GM12878 (cell line): ENCODE measurements at regions not wholly inside any gene's neighbourhood (a gene's known extent, or its start where the extent isn't known, plus 50 kb on each side); places are given as distances from the start of the nearest gene placed in this dataset.

Experiments
- ATAC-seq: fragments of 200-7000 bp; cut with Tn5 transposase; 3 replicates; pipeline ENCODE4 v1.9.1; 2020; ENCODE audit warnings: mild to moderate bottlenecking, moderate library complexity
- BruUV-seq: library from RNA; stranded (reverse); fragments of 400-500 nt; replicated peaks from 2 replicates; lab custom pipeline; 2021; lab: Mats Ljungman, UMichigan
- CTCF ChIA-PET: fragments of 300-600 bp; sonication (Branson Sonifier 250); formaldehyde crosslinking; extraction: SDS; loops from one replicate; lab custom pipeline; 2021; ENCODE audit warnings: inconsistent platforms; lab: Yijun Ruan, JAX
- POLR2A ChIA-PET: fragments of 350-600 bp; formaldehyde crosslinking; extraction: SDS; loops from one replicate; lab custom pipeline; 2021; ENCODE audit warnings: inconsistent platforms; lab: Charles Lee
- RAD21 ChIA-PET: fragments of 300-600 bp; sonication (Branson Sonifier 250); formaldehyde crosslinking; loops from one replicate; lab custom pipeline; 2023; ENCODE audit warnings: antibody characterized with exemption; ENCODE audit not compliant: unreplicated experiment; lab: Charles Lee
- SMC1A ChIA-PET: fragments of 300-600 bp; sonication (Branson Sonifier 250); formaldehyde crosslinking; loops from one replicate; lab custom pipeline; 2023; ENCODE audit not compliant: unreplicated experiment, uncharacterized antibody; lab: Charles Lee
- DNase-seq: peaks from one replicate; pipeline ENCODE4 v3.0.0-alpha.2; 2011; ENCODE audit warnings: low read depth, low spot score
- FAIRE-seq: peaks from 3 replicates; lab custom pipeline; 2011; peaks lifted over from hg19 to GRCh38; lab: Jason Lieb, UNC
- H2AFZ ChIP-seq: 2 replicates; pipeline ENCODE4 v1.6.0; 2011; ENCODE audit warnings: low read depth, low read length, control low read depth; ENCODE audit not compliant: control insufficient read depth
- H3K27ac ChIP-seq: 2 replicates; pipeline ENCODE4 v1.5.1; 2011; ENCODE audit warnings: control low read depth; ENCODE audit not compliant: control insufficient read depth, insufficient read depth
- H3K27me3 ChIP-seq, 2 experiments: replicated peaks in 1 of 2; 2 replicates each; pipeline versions ENCODE4 v1.6.0 to v1.6.1; 2011; ENCODE audit warnings: low read length in 1 of 2; ENCODE audit not compliant: control insufficient read depth in 2 of 2, insufficient read depth in 2 of 2
- H3K36me3 ChIP-seq, 2 experiments: 2 replicates each; pipeline ENCODE4 v1.5.1; 2011; ENCODE audit warnings: low read length in 1 of 2; ENCODE audit not compliant: control insufficient read depth in 2 of 2, insufficient read depth in 2 of 2
- H3K4me1 ChIP-seq: 2 replicates; pipeline ENCODE4 v1.6.1; 2011; ENCODE audit warnings: mild to moderate bottlenecking, low read length, moderate library complexity, mixed read lengths; ENCODE audit not compliant: control insufficient read depth, insufficient read depth
- H3K4me2 ChIP-seq: 2 replicates; pipeline ENCODE4 v1.6.0; 2011; ENCODE audit warnings: control low read depth; ENCODE audit not compliant: control insufficient read depth, insufficient read depth
- H3K4me3 ChIP-seq: fragments of 200-600 bp; sonication (generic); 2 replicates; pipeline ENCODE4 v1.5.1; 2016
- H3K79me2 ChIP-seq: 2 replicates; pipeline ENCODE4 v1.6.0; 2011; ENCODE audit warnings: low read length; ENCODE audit not compliant: control insufficient read depth, insufficient read depth
- H3K9ac ChIP-seq: 2 replicates; pipeline ENCODE4 v1.8.0; 2011; ENCODE audit warnings: low read length, control low read depth, mixed read lengths; ENCODE audit not compliant: control insufficient read depth, insufficient read depth
- H3K9me3 ChIP-seq: replicated peaks from 3 replicates; pipeline ENCODE4 v1.5.1; 2011; ENCODE audit warnings: mild to moderate bottlenecking, low read length; ENCODE audit not compliant: control insufficient read depth, insufficient read depth
- H4K20me1 ChIP-seq: 2 replicates; pipeline ENCODE4 v1.6.0; 2011; ENCODE audit not compliant: control insufficient read depth, insufficient read depth
- BCL3 ChIP-seq: IDR thresholded peaks from 2 replicates; pipeline ENCODE4 v1.6.1; 2011; ENCODE audit warnings: borderline replicate concordance, low read depth, mild to moderate bottlenecking, moderate library complexity, low read length; ENCODE audit not compliant: insufficient read depth, poor library complexity, severe bottlenecking
- BRCA1 ChIP-seq: IDR thresholded peaks from 2 replicates; pipeline ENCODE4 v1.6.1; 2011; ENCODE audit warnings: low read depth, low read length, improper control_type of control experiment
- CBX3 ChIP-seq: fragments of 200-600 bp; sonication (generic); IDR thresholded peaks from 2 replicates; pipeline ENCODE4 v1.6.1; 2016; ENCODE audit warnings: low read depth, borderline replicate concordance
- CHD1 ChIP-seq: IDR thresholded peaks from 2 replicates; pipeline ENCODE4 v1.6.1; 2012; ENCODE audit warnings: low read depth, low read length, improper control_type of control experiment
- FOXK2 ChIP-seq: fragments of 450-650 bp; IDR thresholded peaks from 2 replicates; pipeline ENCODE4 v1.6.1; 2017; ENCODE audit warnings: mild to moderate bottlenecking, moderate library complexity
- JUNB ChIP-seq: IDR thresholded peaks from 2 replicates; pipeline ENCODE4 v1.6.1; 2016; ENCODE audit warnings: antibody characterized with exemption, mild to moderate bottlenecking
- KAT2A ChIP-seq: conservative IDR thresholded peaks from 2 replicates; pipeline ENCODE4 v1.6.1; 2011; ENCODE audit warnings: low read depth, low read length; ENCODE audit not compliant: control insufficient read depth
- KDM1A ChIP-seq: fragments of 200-600 bp; sonication (generic); IDR thresholded peaks from 2 replicates; pipeline ENCODE4 v1.6.1; 2016; ENCODE audit warnings: borderline replicate concordance
- MEF2B ChIP-seq: fragments of 450-650 bp; IDR thresholded peaks from 2 replicates; pipeline ENCODE4 v1.6.1; 2018; ENCODE audit warnings: mild to moderate bottlenecking, moderate library complexity; ENCODE audit not compliant: partially characterized antibody, poor library complexity, severe bottlenecking
- NBN ChIP-seq: fragments of 450-650 bp; IDR thresholded peaks from 2 replicates; pipeline ENCODE4 v1.6.1; 2016
- NRF1 ChIP-seq: conservative IDR thresholded peaks from 2 replicates; pipeline ENCODE4 v1.6.1; 2011; ENCODE audit warnings: mild to moderate bottlenecking, low read depth, low read length, improper control_type of control experiment
- PAX8 ChIP-seq: fragments of 450-650 bp; IDR thresholded peaks from 2 replicates; pipeline ENCODE4 v1.6.1; 2017; ENCODE audit warnings: mild to moderate bottlenecking, moderate library complexity
- RAD51 ChIP-seq: fragments of 450-650 bp; IDR thresholded peaks from 2 replicates; pipeline ENCODE4 v1.6.1; 2016; ENCODE audit warnings: moderate library complexity, mild to moderate bottlenecking, inconsistent platforms
- RCOR1 ChIP-seq: conservative IDR thresholded peaks from 2 replicates; pipeline ENCODE4 v1.6.1; 2012; ENCODE audit warnings: low read depth, low read length, improper control_type of control experiment
- SMC3 ChIP-seq: IDR thresholded peaks from 2 replicates; pipeline ENCODE4 v1.6.1; 2011; ENCODE audit warnings: low read length, improper control_type of control experiment, borderline replicate concordance
- STAT3 ChIP-seq: IDR thresholded peaks from 2 replicates; pipeline ENCODE4 v1.6.1; 2011; ENCODE audit warnings: low read depth, low read length, improper control_type of control experiment
- TCF12 ChIP-seq: IDR thresholded peaks from 2 replicates; pipeline ENCODE4 v1.6.1; 2011; ENCODE audit warnings: low read depth, mild to moderate bottlenecking, low read length
- USF2 ChIP-seq: IDR thresholded peaks from 2 replicates; pipeline ENCODE4 v1.6.1; 2011; ENCODE audit warnings: low read depth, low read length, improper control_type of control experiment, borderline replicate concordance
- ZSCAN29 ChIP-seq: fragments of 450-650 bp; IDR thresholded peaks from 2 replicates; pipeline ENCODE4 v1.6.1; 2017; ENCODE audit warnings: mild to moderate bottlenecking, moderate library complexity
- WGBS: methylation state at CpG from one replicate; pipeline ENCODE4 v1.1.6; 2016; ENCODE audit warnings: low lambda C conversion rate; ENCODE audit not compliant: insufficient replicate concordance, insufficient coverage; ENCODE audit errors: missing lambda C conversion rate; 5-methylcytosine and 5-hydroxymethylcytosine counted together
- in situ Hi-C: fragments of 300-500 bp; cut with MboI; formaldehyde crosslinking; loops from 9 replicates; pipeline ENCODE4 v1.14.3; 2018; ENCODE audit warnings: mixed read lengths
- intact Hi-C: fragments of 100-400 bp; cut with micrococcal nuclease; formaldehyde crosslinking; loops from one replicate; pipeline ENCODE4 v1.14.2; 2022; ENCODE audit not compliant: unreplicated experiment
- TF ChIP-seq, protein P1 (sequence below): fragments of 450-650 bp; IDR thresholded peaks from 2 replicates; pipeline ENCODE4 v1.6.1; 2016; ENCODE audit warnings: mild to moderate bottlenecking

- no peak for DNase-seq
- no peak for ATAC-seq
- H3K27ac ChIP-seq, result no peak overlapping the region
- ChIA-PET CTCF (no interaction called here), RAD21 (no interaction called here), SMC1A (no interaction called here), POLR2A (no interaction called here)
- no peaks in the 10 kb centered on the region for H3K27me3 ChIP-seq
- H3K9ac ChIP-seq, result no peak overlapping the region
- no peak for FAIRE-seq
- H3K4me1 ChIP-seq, result no peaks in the 10 kb centered on the region
- no peaks in the 10 kb centered on the region for H4K20me1 ChIP-seq
- no TSS peak for BruUV-seq
- 32% methylated on average over 3 of the region's 3 CpGs for WGBS
- no peak overlapping the region for H2AFZ ChIP-seq
- H3K36me3 ChIP-seq, result no peaks in the 10 kb centered on the region
- TF ChIP-seq FOXK2 (no peak), BRCA1 (no peak), BCL3 (no peak), JUNB (no peak), USF2 (no peak), STAT3 (no peak), NBN (no peak), RCOR1 (no peak), CHD1 (no peak), ZSCAN29 (no peak), PAX8 (no peak), MEF2B (no peak), KAT2A (no peak), CBX3 (no peak), NRF1 (no peak), RAD51 (no peak), TCF12 (no peak), SMC3 (no peak), KDM1A (no peak)
- TF ChIP-seq, protein P1, sequence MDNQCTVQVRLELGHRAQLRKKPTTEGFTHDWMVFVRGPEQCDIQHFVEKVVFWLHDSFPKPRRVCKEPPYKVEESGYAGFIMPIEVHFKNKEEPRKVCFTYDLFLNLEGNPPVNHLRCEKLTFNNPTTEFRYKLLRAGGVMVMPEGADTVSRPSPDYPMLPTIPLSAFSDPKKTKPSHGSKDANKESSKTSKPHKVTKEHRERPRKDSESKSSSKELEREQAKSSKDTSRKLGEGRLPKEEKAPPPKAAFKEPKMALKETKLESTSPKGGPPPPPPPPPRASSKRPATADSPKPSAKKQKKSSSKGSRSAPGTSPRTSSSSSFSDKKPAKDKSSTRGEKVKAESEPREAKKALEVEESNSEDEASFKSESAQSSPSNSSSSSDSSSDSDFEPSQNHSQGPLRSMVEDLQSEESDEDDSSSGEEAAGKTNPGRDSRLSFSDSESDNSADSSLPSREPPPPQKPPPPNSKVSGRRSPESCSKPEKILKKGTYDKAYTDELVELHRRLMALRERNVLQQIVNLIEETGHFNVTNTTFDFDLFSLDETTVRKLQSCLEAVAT, result no peak
- H3K79me2 ChIP-seq, result no peaks in the 10 kb centered on the region
- no peak overlapping the region for H3K4me3 ChIP-seq
- in situ Hi-C loops, result no loop called here
- H3K9me3 ChIP-seq, result no peaks in the 10 kb centered on the region
- no peak overlapping the region for H3K4me2 ChIP-seq
- intact Hi-C loops, result no loop called here
These were observed 127.1 kb upstream of the BMP4 start for GRCh38 chr14:54083549-54084239.
